Brain microvascular endothelial cell (primary cell): ENCODE measurements at regions not wholly inside any gene's neighbourhood (a gene's known extent, or its start where the extent isn't known, plus 50 kb on each side); places are given as distances from the start of the nearest gene placed in this dataset.
"Not testable (repeated sequence)": the region's sequence is repeated elsewhere in the genome, so short reads cannot be mapped to it uniquely, and the experiment has no call there.

Experiments used
- DNase-seq: peaks from one replicate; pipeline ENCODE4 v3.0.0-alpha.2; 2020
- H3K27ac ChIP-seq: fragments of 250-450 bp; sonication (Bioruptor Pico); 2 replicates; pipeline ENCODE4 v1.5.1; 2020; ENCODE audit warnings: mild to moderate bottlenecking, moderate library complexity
- H3K27me3 ChIP-seq: fragments of 250-450 bp; sonication (Bioruptor Pico); replicated peaks from 2 replicates; pipeline ENCODE4 v1.5.1; 2020; ENCODE audit warnings: mild to moderate bottlenecking
- H3K36me3 ChIP-seq: fragments of 250-450 bp; sonication (Bioruptor Pico); replicated peaks from 2 replicates; pipeline ENCODE4 v1.5.1; 2020; ENCODE audit warnings: mild to moderate bottlenecking
- H3K4me3 ChIP-seq: 2 replicates; pipeline ENCODE4 v1.5.1; 2011; ENCODE audit warnings: low read depth, mild to moderate bottlenecking, control low read depth, low read length, moderate library complexity
- CTCF ChIP-seq: IDR thresholded peaks from 2 replicates; pipeline ENCODE4 v1.5.1; 2011; ENCODE audit warnings: low read depth, mild to moderate bottlenecking, moderate library complexity, low read length, control low read depth, inconsistent platforms; ENCODE audit errors: missing control alignments
- in situ Hi-C: cut with HindIII; loops from 2 replicates; pipeline ENCODE4 v1.10.0; 2017; ENCODE audit warnings: low sequenced_read_pairs, low pct_ligation_motif_present

GRCh38 chr13:89082623-89083022 is 1411.5 kb downstream of the SLITRK5 start:
- no peak for TF ChIP-seq CTCF
- H3K27ac ChIP-seq = no peak overlapping the region
- H3K4me3 ChIP-seq = no peak overlapping the region
- H3K27me3 ChIP-seq = no peaks in the 10 kb centered on the region
- no peaks in the 10 kb centered on the region for H3K36me3 ChIP-seq
- DNase-seq = no peak
- in situ Hi-C loops = no loop called here

DNA sequence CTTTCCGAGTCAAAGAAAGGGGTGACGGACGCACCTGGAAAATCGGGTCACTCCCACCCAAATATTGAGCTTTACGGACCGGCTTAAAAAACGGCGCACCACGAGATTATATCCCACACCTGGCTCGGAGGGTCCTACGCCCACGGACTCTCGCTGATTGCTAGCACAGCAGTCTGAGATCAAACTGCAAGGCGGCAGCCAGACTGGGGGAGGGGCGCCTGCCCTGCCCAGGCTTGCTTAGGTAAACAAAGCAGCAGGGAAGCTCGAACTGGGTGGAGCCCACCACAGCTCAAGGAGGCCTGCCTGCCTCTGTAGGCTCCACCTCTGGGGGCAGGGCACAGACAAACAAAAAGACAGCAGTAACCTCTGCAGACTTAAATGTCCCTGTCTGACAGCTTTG is 1416.9 kb downstream of the SLITRK5 start:
- H3K36me3 ChIP-seq, DNase-seq, H3K4me3 ChIP-seq, H3K27me3 ChIP-seq, H3K27ac ChIP-seq, in situ Hi-C loops: not testable (repeated sequence)

GRCh38 chr13:89097994-89098393 is 1426.8 kb downstream of the SLITRK5 start:
- no peak for DNase-seq
- Histone ChIP-seq H3K27ac (no peak overlapping the region), H3K27me3 (no peaks in the 10 kb centered on the region), H3K36me3 (no peaks in the 10 kb centered on the region), H3K4me3 (no peak overlapping the region)
- no peak for TF ChIP-seq CTCF
- in situ Hi-C loops = no loop called here

- H3K27me3 ChIP-seq = no peaks in the 10 kb centered on the region
- H3K36me3 ChIP-seq = no peaks in the 10 kb centered on the region
- DNase-seq = no peak
- H3K27ac ChIP-seq = no peak overlapping the region
- in situ Hi-C loops = no loop called here
- no peak overlapping the region for H3K4me3 ChIP-seq
- TF ChIP-seq CTCF = no peak
Observed at GRCh38 chr13:89113744-89114143, 1442.6 kb downstream of the SLITRK5 start.

- in situ Hi-C loops = no loop called here
- no peak overlapping the region for H3K4me3 ChIP-seq
- no peak overlapping the region for H3K27ac ChIP-seq
- H3K36me3 ChIP-seq = no peaks in the 10 kb centered on the region
- DNase-seq = no peak
- H3K27me3 ChIP-seq = no peaks in the 10 kb centered on the region
- TF ChIP-seq CTCF = peak; percentile 26
Observed at GRCh38 chr13:89115307-89115706, 1444.1 kb downstream of the SLITRK5 start.

GRCh38 chr13:89136678-89137077 is 1465.5 kb downstream of the SLITRK5 start:
- no peak for TF ChIP-seq CTCF
- Histone ChIP-seq H3K27me3 (no peaks in the 10 kb centered on the region), H3K27ac (no peak overlapping the region), H3K36me3 (no peaks in the 10 kb centered on the region), H3K4me3 (no peak overlapping the region)
- DNase-seq = no peak
- in situ Hi-C loops = no loop called here
